GM18909 (cell line): ENCODE measurements at regions not wholly inside any gene's neighbourhood (a gene's known extent, or its start where the extent isn't known, plus 50 kb on each side); places are given as distances from the start of the nearest gene placed in this dataset.
"Not testable (repeated sequence)": the region's sequence is repeated elsewhere in the genome, so short reads cannot be mapped to it uniquely, and the experiment has no call there.

ENCODE experiments used
- ATAC-seq: cut with Tn5 transposase; IDR thresholded peaks from one replicate; pipeline ENCODE4 v1.9.1; 2021; ENCODE audit warnings: mild to moderate bottlenecking; ENCODE audit not compliant: unreplicated experiment, poor library complexity

DNA sequence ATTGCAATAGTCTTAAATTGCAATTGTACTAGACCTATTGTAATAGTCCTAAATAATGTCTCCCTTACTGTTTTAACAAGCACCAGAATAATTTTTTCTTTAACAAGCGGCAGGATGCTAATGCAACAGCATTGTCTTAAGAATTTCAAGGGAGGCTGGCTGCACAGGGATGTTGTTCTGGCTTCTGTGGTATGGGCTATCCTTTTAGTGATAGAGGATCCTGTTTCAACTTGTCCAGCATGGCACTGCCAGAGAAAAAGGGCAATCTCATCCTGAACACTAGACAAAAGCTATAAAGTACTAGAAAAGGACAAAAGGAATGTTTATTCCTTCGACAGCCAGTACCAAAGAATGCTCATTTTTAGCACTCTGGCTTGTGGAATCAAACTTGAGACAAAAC lies 405.5 kb upstream of the ACTRT1 start:
- ATAC-seq = no peak

- ATAC-seq = no peak
Observed at GRCh38 chrX:128439159-128439558, 387.0 kb upstream of the ACTRT1 start.

DNA sequence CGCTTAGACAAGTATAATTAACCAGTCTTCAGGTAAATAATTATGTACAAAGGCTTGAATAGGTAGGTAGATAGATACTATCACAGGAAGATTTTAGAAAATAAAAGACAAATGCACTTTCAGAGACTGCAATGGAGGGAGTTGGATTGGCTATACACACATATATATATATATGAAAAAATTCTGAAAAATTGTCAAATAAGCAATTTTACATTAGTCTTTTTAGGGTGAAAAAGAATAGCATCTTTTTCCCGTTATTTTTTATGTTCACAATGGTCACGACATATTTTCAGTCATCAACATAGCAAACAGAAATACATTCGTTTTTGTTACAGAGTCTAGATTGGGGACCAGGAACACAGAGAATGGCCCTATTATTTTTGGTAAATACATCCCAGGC lies 385.9 kb upstream of the ACTRT1 start:
- ATAC-seq = no peak

- no peak for ATAC-seq
Observed at GRCh38 chrX:128436397-128437103, 384.3 kb upstream of the ACTRT1 start.

GRCh38 chrX:128425546-128425945 lies 373.3 kb upstream of the ACTRT1 start:
- ATAC-seq = no peak

DNA sequence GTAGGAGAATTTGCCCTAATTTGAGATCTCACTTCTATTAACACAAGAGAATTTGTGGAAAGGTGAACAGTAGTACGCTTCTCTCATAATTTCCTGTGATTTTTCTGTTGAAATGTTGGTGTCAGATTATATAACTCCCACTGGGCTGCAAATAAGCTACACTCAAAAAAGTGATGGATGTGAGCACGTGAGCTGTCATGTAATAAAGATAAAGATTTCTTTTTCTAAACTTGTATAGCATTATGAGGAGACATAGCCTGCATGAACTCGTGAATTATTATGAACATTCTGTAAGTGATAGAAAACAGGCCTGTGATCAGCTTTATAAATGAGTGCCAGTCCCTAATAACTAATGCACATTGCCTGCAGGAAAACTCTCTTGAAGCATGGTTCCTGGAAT lies 356.6 kb upstream of the ACTRT1 start:
- no peak for ATAC-seq

DNA sequence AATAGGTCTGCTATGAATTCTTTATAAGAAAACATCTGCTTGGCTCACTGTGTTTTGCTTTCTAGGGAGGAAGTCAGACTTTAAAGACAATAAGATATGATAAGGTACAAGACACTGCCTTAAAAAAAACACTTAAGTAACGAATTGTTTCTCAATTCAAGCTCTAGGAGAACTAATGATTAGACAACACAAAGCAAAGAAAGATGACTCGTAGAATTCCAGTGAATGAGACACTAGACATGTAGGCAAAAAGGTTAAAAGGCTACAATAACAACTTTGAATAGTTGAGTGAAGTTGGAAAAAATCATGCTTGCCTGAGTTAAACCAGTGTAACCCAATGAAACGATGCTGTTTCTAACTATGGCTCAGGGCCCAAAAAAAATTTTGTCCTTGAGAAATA lies 344.4 kb upstream of the ACTRT1 start:
- no peak for ATAC-seq

- ATAC-seq = not testable (repeated sequence)
Observed at GRCh38 chrX:128383846-128384245, 331.6 kb upstream of the ACTRT1 start.

DNA sequence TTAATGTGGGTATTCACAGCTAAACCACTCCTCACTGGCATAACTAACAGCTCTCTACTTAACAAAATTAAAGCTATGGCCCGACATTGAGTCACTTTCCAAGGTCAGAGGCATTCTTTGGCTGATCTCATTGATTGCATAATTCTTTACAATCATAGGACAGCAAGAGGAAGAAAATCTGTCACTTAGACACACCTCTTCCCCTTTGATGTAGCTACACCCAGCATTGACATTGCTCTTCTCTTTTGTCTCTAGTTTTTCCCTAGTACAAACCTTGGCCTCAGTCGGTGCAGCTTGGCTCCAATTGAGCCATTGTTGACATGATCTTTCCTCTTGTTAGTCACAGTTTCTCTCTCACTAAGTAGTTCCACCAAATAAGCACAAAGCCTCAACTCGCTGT lies 313.3 kb upstream of the ACTRT1 start:
- ATAC-seq = no peak

DNA sequence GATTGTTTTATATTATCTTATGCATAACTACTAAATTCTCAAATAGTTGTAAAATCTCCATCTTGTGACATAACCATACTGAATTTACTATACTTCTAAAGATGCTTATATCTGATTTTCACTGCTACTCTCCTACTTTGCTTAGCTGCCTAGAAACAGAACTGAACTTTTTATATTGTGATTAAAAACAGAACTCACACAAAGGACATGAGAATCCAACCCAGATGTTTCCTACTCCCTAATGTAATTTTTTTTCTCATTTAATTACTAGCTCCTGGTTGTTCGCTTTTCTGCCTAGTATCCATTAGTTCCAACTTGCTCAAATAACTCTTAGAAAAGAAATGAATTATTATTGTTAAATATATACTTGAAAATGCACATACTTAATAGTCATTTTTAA lies 283.5 kb upstream of the ACTRT1 start:
- ATAC-seq = no peak

GRCh38 chrX:128334821-128335220 lies 282.6 kb upstream of the ACTRT1 start:
- no peak for ATAC-seq

GRCh38 chrX:128310912-128311311 lies 258.7 kb upstream of the ACTRT1 start:
- ATAC-seq = no peak

DNA sequence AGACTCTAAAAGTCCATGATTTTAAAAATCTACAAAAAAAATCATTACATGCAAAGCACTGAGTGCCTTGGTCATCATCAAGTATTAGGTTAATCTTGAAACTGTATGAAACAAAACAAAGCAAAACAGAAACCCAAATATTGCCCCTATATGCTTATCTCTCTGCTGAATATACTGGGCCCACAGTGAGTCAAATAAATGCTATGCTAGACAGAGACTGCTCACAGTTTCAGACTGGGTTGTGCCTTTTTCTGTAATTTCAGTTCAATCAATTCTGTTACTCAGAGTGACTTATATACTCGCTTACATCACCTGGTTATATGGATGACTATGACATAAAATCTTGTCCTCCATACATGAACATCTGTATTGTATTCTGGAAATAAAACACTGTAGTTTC lies 257.1 kb upstream of the ACTRT1 start:
- ATAC-seq = no peak

- ATAC-seq = no peak
Observed at GRCh38 chrX:128294198-128294597, 242.0 kb upstream of the ACTRT1 start.

DNA sequence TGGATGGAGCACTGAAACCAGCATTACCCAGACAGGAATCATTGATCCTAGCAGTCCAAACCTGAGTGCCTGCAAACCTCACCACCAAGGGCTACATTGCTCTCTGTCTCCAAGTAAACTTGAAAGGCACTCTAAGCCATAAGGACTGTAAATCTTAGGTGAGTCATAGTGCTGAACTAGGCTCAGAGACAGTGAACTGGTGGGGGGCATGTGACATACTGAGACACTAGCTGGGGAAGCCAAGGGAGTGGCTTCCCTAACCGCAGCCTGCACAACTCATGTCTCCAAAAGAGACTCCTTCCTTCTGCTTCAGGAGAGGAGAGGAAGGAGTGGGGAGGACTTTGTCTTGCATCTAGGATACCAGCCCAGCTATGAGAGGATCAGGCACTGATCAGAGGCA lies 235.5 kb upstream of the ACTRT1 start:
- no peak for ATAC-seq

- no peak for ATAC-seq
Observed at GRCh38 chrX:128250621-128251020, 198.4 kb upstream of the ACTRT1 start.

DNA sequence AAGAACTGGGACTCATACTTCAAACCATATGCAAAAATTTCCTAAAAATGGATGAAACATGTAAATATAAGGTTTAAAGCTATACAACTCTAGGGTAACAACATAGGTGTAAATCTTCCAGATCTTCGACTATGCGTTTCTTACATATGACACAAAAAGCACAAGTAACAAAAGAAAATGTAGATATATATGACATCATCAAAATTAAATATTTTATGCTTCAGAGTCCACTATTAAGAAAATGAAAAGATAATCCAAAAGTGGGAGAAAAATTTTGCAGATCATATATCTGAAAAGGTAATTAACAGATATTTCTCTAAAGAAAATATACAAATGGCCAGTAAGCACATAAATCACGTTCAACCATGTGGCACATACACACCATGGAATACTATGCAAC lies 164.2 kb upstream of the ACTRT1 start:
- ATAC-seq = no peak

GRCh38 chrX:128165884-128166408 lies 113.7 kb upstream of the ACTRT1 start:
- ATAC-seq = no peak

DNA sequence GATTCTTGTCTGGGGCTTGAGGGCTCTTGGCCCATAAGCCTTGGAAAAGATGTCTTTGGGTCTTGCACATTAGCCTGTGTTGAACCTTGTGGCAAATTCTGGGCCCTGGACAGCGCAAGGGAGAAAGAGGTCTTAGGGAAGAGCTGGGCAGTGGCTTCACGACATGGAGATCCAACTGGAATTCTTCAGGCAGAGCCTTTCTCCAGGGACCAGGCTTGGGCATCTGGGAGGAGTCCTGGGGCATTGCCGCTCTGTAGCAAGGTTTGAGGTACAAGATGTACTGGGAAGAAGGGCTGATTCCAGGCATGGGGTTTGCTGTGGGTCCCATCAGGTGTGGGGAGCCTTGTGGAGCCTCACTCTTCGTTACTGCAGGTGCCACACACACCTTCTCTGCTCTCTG lies 104.0 kb upstream of the ACTRT1 start:
- no peak for ATAC-seq

DNA sequence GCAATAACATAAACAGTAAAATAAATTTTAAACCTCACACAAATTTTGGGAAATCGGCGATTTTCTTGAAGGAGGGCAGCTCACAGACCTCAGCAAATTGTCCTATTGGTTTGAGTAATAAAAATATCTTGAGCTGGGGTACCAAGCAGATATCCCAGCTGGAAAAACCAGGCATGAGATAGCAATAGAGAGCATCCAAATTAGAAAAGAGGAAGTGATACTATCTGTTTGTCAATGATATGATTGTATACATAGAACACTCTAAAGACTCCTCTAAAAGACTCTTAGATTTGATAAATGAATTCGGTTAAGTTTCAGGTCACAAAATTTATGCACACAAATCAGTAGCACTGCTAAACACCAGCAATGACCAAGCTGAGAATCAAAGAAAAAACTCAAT lies 90.5 kb upstream of the ACTRT1 start:
- ATAC-seq = no peak

DNA sequence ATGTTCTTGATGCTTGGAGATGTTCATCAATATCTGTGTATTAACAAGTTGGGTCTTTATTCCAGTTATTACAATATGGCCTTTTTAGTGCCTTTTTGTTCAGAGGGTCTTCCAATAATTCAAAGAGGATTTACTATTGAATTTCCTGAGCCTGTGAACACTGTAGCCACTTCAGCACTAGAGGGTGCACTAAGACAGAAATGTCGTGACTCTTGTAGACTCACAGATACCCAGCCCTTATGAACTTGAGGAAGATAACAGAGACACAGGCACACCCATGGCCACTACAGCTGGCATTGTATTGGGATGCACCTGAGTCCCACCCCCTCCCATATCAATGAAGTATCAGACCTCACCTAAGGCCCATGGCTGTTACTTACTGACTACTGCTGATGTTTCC lies 54.4 kb upstream of the ACTRT1 start:
- ATAC-seq = no peak

GRCh38 chrX:128105659-128106058 lies 53.5 kb upstream of the ACTRT1 start:
- ATAC-seq = no peak
